PC-3 (cell line): ENCODE measurements at regions not wholly inside any gene's neighbourhood (a gene's known extent, or its start where the extent isn't known, plus 50 kb on each side); places are given as distances from the start of the nearest gene placed in this dataset.
"Not testable (repeated sequence)": the region's sequence is repeated elsewhere in the genome, so short reads cannot be mapped to it uniquely, and the experiment has no call there.

Experiments
- ATAC-seq: fragments of 200-7000 bp; cut with Tn5 transposase; 2 replicates; pipeline ENCODE4 v1.9.1; 2020; ENCODE audit warnings: mild to moderate bottlenecking, moderate library complexity
- BruUV-seq: library from RNA; stranded (reverse); fragments of 400-500 nt; replicated peaks from 2 replicates; lab custom pipeline; 2021; lab: Mats Ljungman, UMichigan
- CTCF ChIA-PET: fragments of 300-600 bp; sonication (Branson Sonifier 250); formaldehyde crosslinking; loops from one replicate; lab custom pipeline; 2022; ENCODE audit warnings: antibody characterized with exemption; lab: Charles Lee
- POLR2A ChIA-PET: fragments of 300-600 bp; sonication (Branson Sonifier 250); formaldehyde crosslinking; loops from one replicate; lab custom pipeline; 2022; ENCODE audit warnings: antibody characterized with exemption; ENCODE audit not compliant: unreplicated experiment; lab: Charles Lee
- DNase-seq: peaks from one replicate; pipeline ENCODE4 v3.0.0-alpha.2; 2015
- H2AFZ ChIP-seq: fragments of 300-600 bp; sonication (generic); 2 replicates; pipeline ENCODE4 v1.6.0; 2016; ENCODE audit warnings: antibody characterized with exemption, low read length
- H3F3A ChIP-seq: fragments of 300-600 bp; sonication (generic); one replicate; pipeline ENCODE4 v1.6.0; 2017; ENCODE audit warnings: antibody characterized with exemption, low read length, control low read depth, mild to moderate bottlenecking; ENCODE audit not compliant: unreplicated experiment
- H3K27ac ChIP-seq: fragments of 300-600 bp; sonication (generic); 2 replicates; pipeline ENCODE4 v1.5.1; 2016; ENCODE audit warnings: mild to moderate bottlenecking, low read length
- H3K27me3 ChIP-seq: fragments of 300-600 bp; sonication (generic); 2 replicates; pipeline ENCODE4 v1.6.1; 2016; ENCODE audit warnings: low read length, mixed read lengths
- H3K36me3 ChIP-seq: fragments of 300-600 bp; sonication (generic); 2 replicates; pipeline ENCODE4 v1.6.1; 2016; ENCODE audit warnings: low read depth, mixed run types, low read length, mixed read lengths
- H3K4me1 ChIP-seq: fragments of 300-600 bp; sonication (generic); 2 replicates; pipeline ENCODE4 v1.5.1; 2016; ENCODE audit warnings: low read length; ENCODE audit not compliant: insufficient read depth
- H3K4me2 ChIP-seq: fragments of 300-600 bp; sonication (generic); 2 replicates; pipeline ENCODE4 v1.6.0; 2016; ENCODE audit warnings: low read length
- H3K4me3 ChIP-seq: fragments of 300-600 bp; sonication (generic); 2 replicates; pipeline ENCODE4 v1.5.1; 2016; ENCODE audit warnings: mild to moderate bottlenecking, low read length, mixed read lengths
- H3K79me2 ChIP-seq: fragments of 300-600 bp; sonication (generic); 2 replicates; pipeline ENCODE4 v1.6.1; 2017; ENCODE audit warnings: low read length, mixed read lengths
- H3K9ac ChIP-seq: fragments of 300-600 bp; sonication (generic); 2 replicates; pipeline ENCODE4 v1.6.0; 2016; ENCODE audit warnings: mild to moderate bottlenecking, low read length
- H3K9me2 ChIP-seq: fragments of 300-600 bp; sonication (generic); replicated peaks from 2 replicates; pipeline ENCODE4 v1.6.1; 2016; ENCODE audit warnings: mixed run types, low read length, mixed read lengths
- H3K9me3 ChIP-seq: fragments of 300-600 bp; sonication (generic); 2 replicates; pipeline ENCODE4 v1.6.1; 2016; ENCODE audit warnings: low read length, mixed read lengths
- H4K20me1 ChIP-seq: fragments of 300-600 bp; sonication (generic); 2 replicates; pipeline ENCODE4 v1.6.1; 2016; ENCODE audit warnings: low read length, mixed read lengths
- CTCF ChIP-seq: fragments of 300-600 bp; sonication (generic); conservative IDR thresholded peaks from 2 replicates; pipeline ENCODE4 v1.5.1; 2017; ENCODE audit warnings: antibody characterized with exemption, low read depth, mild to moderate bottlenecking, low read length
- EZH2 ChIP-seq: fragments of 300-600 bp; sonication (generic); IDR thresholded peaks from one replicate; pipeline ENCODE4 v1.6.1; 2017; ENCODE audit warnings: antibody characterized with exemption, mild to moderate bottlenecking, low read length; ENCODE audit not compliant: unreplicated experiment
- EZH2phosphoT487 ChIP-seq: fragments of 300-600 bp; sonication (generic); IDR thresholded peaks from 2 replicates; pipeline ENCODE4 v1.6.1; 2018; ENCODE audit warnings: mild to moderate bottlenecking, antibody characterized with exemption, low read length, borderline replicate concordance
- intact Hi-C: fragments of 100-400 bp; cut with micrococcal nuclease; formaldehyde crosslinking; loops from 2 replicates; pipeline ENCODE4 v1.9.0; 2023

- Histone ChIP-seq H3K4me1 (no peaks in the 10 kb centered on the region), H3K27me3 (no peaks in the 10 kb centered on the region), H2AFZ (no peak overlapping the region), H3K4me2 (no peak overlapping the region), H3K9ac (no peak overlapping the region), H3K9me3 (no peaks in the 10 kb centered on the region), H3K27ac (no peak overlapping the region), H3F3A (no peaks in the 10 kb centered on the region), H3K9me2 (no peaks in the 10 kb centered on the region), H3K36me3 (no peaks in the 10 kb centered on the region), H3K79me2 (no peaks in the 10 kb centered on the region), H4K20me1 (no peaks in the 10 kb centered on the region), H3K4me3 (no peak overlapping the region)
- ChIA-PET POLR2A (no interaction called here), CTCF (no interaction called here)
- TF ChIP-seq EZH2, result no peak
- no peak for TF ChIP-seq EZH2phosphoT487
- TF ChIP-seq CTCF, result no peak
- intact Hi-C loops, result no loop called here
- DNase-seq, result no peak
- BruUV-seq, result no TSS peak
- no peak for ATAC-seq
Measured at GRCh38 chr2:160596441-160596840, 102.8 kb upstream of the RBMS1 start.

DNA sequence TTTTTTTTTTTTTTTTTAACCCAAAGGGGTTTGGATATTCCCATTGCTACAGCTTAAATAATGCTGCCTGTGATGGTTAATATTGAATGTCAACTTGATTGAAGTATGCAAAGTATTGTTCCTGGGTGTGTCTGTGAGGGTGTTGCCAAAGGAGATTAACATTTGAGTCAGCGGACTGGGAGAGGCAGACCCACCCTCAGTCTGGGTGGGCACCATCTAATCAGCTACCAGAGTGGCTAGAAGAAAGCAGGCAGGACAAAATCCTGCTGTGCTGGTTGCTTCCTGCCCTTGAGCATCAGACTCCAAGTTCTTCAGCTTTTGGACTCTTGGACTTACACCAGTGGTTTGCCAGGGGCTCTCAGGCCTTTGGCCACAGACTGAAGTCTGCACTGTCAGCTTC, 106.8 kb upstream of the RBMS1 start:
- CTCF ChIA-PET, POLR2A ChIA-PET, H3F3A ChIP-seq, H3K27ac ChIP-seq, H3K36me3 ChIP-seq, ATAC-seq, H3K27me3 ChIP-seq, H3K9ac ChIP-seq, H3K4me1 ChIP-seq, H4K20me1 ChIP-seq, H3K4me3 ChIP-seq, H3K9me3 ChIP-seq, DNase-seq, H3K4me2 ChIP-seq, H3K79me2 ChIP-seq, H3K9me2 ChIP-seq, H2AFZ ChIP-seq, intact Hi-C loops, BruUV-seq: not testable (repeated sequence)

DNA sequence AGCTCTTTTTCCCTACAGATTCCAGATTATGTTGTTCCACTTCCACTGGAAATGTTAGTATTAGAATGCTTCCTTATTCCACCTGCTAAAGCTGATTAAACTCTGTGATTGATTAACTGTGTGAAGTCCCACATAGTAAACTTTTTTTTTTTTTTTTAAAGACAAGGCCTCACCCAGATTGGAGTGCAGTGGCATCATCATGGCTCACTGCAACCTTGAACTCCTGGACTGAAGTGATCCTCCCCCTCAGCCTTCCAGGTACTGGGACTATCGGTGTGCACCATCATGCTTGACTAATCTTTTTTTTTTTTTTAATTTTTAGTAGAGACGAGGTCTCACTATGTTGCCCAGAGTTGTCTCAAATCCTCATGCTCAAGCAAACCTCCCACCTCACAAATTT, 108.5 kb upstream of the RBMS1 start:
- Histone ChIP-seq H3K27me3 (no peaks in the 10 kb centered on the region), H3K9me3 (no peaks in the 10 kb centered on the region), H3K79me2 (no peaks in the 10 kb centered on the region), H3F3A (no peaks in the 10 kb centered on the region), H3K36me3 (no peaks in the 10 kb centered on the region), H2AFZ (no peak overlapping the region), H3K27ac (no peak overlapping the region), H3K4me2 (no peak overlapping the region), H3K4me3 (no peak overlapping the region), H3K4me1 (0 out of 2 replicates have a peak, but pooled peaks cover 3% of the 10 kb centered on the region), H3K9ac (no peak overlapping the region), H4K20me1 (no peaks in the 10 kb centered on the region), H3K9me2 (no peaks in the 10 kb centered on the region)
- POLR2A ChIA-PET, result no interaction called here
- DNase-seq, result no peak
- CTCF ChIA-PET, result no interaction called here
- intact Hi-C loops, result no loop called here
- TF ChIP-seq CTCF, result no peak
- no peak for ATAC-seq
- BruUV-seq, result no TSS peak
